ENCODE measurements at regions not wholly inside any gene's neighbourhood (a gene's known extent, or its start where the extent isn't known, plus 50 kb on each side); places are given as distances from the start of the nearest gene placed in this dataset.
"Not testable (repeated sequence)": the region's sequence is repeated elsewhere in the genome, so short reads cannot be mapped to it uniquely, and the experiment has no call there.

DNA sequence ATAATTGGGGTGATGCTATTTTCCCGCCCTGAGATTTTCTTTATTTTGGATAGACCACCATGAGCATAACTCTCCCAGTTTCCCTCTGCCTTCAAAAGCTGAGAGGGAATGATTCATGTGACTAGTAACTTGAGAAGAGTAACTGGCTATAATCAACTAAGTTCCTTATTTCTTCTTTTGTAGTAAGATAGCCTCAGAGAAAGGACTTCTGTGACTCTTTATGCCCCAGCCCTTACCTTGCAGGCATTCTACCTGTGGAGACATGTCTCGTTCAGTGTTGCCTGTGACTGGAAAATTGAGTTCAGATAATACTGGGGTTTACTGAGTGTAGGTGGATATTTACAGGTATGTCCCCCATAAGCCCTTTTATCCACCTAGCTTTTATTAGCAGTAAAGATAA, 715.4 kb upstream of the HS3ST1 start:
- DNase-seq: no peak

DNA sequence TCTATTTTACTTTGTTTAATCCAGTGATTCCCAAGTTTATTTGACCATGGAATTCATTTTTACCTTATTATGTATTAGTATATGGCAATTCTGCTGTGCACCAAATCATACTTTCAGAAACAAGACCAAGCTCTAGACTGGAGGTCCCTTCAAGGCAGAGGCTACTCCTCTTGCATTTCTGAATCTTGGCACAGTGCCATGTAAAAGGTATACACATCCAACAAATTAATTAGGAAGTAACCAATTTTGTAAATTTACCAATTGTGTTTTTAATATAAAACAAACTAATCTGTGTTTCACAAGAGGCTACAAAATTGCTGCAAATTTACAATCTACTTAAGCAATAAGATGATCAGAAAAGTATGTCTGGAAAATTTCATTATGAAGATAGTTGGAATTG, 712.2 kb upstream of the HS3ST1 start:
- DNase-seq: no peak

DNA sequence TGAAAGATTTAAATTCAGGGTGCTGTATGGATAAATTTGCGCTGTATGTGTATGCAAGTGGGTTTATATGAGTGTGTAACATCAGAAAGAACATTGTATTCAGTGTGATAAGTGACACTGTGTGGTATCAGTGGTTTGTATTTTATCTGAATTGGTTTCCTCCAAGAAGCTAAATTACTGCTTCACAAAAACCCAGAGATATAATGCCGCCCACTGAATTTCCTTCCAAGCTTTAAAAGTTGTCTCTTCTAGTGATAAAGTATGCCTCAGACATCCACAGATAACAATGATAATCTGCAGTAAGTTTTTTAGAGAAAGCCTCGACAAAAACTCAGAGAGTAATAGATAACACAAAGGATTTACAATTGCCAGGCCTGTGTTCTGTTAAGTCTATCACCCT, 710.6 kb upstream of the HS3ST1 start:
- no peak for DNase-seq

DNA sequence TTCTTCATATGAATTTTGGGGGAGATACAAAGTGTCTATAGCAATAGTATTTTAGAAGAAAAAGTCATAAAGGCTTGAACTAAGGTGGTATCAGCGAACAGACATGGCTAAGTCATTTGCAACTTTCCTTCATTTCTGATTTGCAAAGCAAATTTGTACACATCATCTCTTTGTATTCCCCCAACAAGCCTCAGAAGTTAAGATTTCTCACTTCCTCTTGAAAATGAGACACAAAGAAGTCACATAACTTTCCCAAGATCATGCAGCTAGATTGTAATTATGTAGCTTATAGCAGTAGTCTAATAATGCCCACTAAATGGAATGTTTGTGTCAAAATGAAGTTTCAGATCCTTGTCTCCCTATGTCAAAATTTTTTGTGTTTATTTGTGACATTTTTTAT, 709.8 kb upstream of the HS3ST1 start:
- DNase-seq: peak in 1 of 2 donors; percentile 8

DNA sequence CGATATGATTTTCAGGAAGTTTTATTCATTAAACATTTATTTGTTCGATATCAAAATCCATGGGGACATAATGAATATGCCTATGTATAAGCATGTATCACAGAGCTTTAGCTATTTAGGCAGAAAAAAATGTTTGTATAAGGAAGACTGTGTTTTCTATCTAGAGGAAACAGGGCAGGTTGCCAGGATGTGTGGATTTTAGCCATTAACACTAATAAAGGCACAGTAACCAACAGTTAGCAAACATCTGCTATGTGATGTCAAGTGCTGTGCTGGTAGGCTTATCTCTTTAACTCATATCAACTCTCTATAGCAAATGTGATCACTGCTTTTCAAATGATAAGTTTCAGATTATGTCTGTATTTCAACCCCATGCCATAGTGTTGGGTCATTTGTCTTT, 708.9 kb upstream of the HS3ST1 start:
- DNase-seq: no peak

DNA sequence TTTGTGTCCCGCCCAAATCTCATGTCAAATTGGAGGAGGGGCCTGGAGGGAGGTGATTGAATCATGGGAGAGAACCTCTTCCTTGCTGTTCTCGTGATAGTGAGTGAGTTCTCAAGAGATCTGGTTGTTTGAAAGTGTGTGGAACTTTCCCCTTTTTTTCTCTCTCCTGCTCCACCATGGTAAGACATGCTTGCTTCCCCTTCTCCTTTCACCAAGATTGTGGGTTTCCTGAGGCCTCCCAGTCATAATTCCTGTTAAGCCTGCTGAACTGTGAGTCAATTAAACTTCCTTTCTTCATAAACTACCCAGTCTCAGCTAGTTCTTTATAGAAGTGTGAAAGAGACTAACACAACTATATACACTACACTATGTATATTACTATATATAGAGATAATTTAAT, 697.8 kb upstream of the HS3ST1 start:
- DNase-seq: peak; percentile 79 to 82

DNA sequence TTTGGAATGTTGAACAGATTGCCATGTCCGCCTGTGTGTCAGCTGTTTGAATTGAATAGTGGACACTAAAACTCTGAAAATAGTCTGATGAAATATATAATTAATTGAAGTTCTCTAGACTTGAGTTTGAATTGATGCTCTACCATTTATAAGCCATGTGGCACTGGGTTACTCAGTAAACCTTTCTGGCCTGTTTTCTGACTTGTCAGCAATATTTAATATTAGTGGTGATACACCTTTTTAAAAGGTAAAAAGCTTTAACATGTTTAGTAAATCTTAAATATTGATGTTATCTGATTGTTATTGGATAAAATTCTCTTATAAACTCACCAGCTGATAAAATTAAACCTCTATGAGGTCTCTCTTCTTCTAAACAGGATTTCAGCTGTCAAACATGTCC, 695.4 kb upstream of the HS3ST1 start:
- no peak for DNase-seq

DNA sequence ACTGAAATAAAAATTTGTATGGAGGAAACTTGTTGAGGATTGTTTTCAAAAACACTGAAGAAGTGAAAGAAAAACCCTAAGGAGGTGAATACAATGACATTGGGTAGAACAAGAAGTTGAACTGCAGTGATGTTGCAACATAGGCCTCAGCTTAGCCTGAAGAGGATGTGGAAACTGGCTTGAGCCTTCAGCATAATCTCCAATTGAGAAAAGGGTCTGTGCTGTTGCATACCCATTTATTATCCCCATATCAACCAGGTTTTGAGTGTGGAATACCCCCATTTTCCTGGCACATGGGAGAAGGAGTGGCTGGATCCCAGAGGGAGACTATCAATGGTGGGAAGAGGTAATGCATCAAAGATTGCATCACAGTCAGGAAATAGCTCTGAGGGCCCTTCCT, 695.0 kb upstream of the HS3ST1 start:
- peak; percentile 82 for DNase-seq

DNA sequence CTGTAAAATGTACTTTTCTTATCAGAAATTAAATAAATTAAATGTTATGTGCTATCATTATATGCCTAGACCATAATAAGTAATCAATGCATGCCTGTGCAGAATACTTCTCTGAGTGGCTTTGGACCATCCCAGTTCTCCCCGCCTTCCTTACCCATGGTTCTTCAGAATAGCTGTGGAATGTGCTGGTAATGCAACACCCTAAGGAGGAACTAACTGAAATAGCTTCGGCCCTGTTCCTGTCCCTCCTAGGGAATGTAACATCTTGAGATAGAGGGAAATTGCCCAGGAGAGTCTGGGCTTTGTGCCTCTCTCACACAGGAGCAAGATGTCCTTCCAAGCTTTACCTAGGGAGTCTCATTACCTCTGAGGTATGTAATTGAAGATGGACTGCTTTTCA, 693.6 kb upstream of the HS3ST1 start:
- peak; percentile 48 to 59 for DNase-seq

DNA sequence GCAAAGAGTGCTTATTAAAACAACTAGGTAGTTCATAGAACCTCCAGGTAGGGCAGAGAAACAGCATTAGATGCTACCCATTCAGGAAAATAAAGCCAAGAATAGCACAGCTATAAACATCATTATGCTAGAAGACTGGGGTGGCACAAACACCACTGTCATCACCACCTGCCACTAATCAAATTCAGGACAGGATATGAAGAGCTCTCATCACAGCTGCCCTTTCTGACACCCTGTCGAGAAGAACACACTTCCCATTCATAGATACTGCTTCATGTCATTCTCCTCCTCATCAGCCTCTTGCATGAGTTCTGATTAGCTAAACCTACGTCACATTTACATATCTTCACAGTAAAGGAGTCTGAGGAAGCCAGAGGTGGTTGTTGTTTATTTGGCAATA, 692.3 kb upstream of the HS3ST1 start:
- DNase-seq: no peak

DNA sequence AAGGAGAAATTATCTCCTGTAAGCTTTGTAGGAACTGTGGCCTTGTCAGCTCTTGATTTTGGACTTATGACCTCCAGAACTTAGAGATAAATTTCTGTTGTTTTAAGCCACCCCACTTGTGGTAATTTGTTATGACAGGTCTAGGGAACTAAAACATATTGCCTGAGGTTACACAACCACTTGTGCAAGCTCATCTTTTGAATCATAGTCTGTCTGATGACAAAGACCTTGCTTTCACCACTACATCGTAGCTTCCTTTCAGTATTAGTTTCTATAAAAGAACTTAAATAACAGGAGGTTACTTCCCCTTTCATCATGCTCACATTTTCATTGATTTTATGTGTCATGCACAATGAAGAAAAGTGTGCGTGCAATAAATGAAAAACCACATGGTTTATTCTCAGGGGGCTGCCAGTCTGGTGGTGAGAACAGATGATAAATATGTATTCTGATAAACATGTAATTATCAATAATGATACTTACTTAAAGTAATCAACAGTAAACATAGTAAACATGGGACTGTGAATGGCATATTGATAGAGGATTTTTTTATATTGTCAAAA, 690.0 kb upstream of the HS3ST1 start:
- peak; percentile 94 to 99 for DNase-seq

DNA sequence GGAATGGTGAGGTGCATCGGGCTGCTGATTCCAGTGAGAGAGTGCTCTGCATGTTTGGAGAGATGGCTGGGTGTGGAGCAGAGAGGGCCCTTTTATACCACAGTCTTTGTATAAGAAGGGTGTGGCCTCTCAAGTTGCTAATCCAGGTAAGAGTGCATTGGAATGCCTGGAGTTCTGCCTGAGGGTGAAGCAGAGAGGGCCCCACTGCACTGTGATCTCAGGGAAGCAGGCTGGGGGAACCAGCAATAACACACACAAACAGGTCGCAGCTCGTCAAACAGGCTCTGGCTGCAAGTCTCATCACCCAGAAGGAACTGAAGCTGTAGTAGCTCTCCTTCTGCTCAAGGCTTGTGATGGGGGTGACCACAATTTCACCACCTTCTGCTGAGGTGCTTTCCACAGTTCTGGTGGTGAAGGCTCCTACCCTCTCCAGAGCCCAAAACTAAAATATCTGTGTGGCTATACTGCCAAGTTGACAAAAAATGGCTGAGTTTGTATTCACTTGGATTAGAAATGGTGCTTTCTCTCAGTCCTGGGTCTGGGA, 687.4 kb upstream of the HS3ST1 start:
- peak in 1 of 2 donors; percentile 22 for DNase-seq

DNA sequence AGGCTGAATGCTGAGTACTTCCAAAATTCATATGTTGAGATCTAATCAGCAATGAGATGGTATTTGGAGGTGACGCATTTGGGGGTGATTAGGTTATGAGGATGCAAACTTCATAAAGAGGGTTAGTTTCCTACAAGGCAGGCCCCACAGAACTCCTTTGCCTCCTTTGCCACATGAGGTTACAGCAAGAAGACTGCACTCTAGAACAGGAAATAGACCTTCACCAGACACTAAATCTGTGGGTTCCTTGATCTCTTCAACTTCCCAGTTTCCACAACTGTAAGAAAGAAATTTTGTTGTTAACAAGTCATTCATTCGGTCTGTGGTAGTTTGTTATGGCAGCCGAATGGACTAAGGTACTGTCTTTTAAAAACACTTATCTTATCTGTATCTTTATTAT, 681.9 kb upstream of the HS3ST1 start:
- DNase-seq: peak; percentile 41 to 48

DNA sequence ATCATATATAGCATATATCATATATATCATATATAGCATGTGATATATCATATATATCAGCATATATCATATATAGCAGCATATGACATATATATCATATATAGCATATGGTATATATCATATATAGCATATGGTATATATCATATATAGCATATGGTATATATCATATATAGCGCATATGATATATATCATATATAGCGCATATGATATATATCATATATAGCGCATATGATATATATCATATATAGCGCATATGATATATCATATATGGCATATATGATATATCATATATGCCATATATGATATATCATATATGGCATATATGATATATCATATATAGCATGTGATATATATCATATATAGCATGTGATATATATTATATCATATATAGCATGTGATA, 680.4 kb upstream of the HS3ST1 start:
- DNase-seq: not testable (repeated sequence)

DNA sequence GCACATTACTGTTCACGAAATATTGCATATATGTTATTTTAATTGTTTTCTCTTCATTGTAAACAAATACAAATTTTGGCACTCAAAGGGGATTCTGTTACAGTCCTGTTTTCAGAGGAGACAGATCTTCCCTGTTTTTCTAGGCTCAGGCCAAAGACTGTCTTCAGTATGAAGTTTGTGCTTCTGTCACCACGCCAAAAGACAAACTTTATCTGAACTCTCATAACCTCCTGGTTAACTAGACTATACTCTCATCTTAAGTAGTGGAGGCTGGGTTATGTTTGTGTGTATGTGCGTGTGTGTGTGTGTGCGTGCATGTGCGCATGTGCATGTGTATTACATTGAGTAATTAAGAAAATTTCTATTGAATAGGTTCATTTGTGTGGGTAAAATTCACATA, 676.8 kb upstream of the HS3ST1 start:
- DNase-seq: no peak

DNA sequence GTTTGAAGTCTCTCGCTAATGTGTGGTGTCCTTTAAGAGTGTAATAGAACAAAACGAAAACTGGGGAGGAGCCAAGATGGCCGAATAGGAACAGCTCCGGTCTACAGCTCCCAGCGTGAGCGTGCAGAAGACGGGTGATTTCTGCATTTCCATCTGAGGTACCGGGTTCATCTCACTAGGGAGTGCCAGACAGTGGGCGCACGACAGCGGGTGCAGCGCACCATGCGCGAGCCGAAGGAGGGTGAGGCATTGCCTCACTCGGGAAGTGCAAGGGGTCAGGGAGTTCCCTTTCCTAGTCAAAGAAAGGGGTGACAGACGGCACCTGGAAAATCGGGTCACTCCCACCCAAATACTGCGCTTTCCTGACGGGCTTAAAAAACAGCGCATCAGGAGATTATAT, 661.2 kb upstream of the HS3ST1 start:
- not testable (repeated sequence) for DNase-seq

DNA sequence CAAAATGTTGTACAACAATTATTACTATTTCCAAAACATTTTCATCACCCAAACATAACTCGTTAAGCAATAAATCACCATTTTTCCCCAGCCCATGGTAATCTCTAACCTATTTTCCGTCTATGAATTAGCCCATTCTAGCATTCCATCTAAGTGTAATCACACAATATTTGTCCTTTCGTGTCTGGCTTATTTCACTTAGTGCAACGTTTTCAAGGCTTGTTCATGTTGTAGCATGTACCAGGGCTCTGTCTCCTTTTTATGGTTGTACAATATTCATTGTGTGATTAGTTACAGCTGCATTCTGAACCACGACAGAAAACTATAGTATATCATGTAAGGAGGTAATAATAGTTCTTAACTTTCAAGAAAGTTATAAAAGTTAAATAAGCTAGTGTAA, 656.0 kb upstream of the HS3ST1 start:
- no peak for DNase-seq

DNA sequence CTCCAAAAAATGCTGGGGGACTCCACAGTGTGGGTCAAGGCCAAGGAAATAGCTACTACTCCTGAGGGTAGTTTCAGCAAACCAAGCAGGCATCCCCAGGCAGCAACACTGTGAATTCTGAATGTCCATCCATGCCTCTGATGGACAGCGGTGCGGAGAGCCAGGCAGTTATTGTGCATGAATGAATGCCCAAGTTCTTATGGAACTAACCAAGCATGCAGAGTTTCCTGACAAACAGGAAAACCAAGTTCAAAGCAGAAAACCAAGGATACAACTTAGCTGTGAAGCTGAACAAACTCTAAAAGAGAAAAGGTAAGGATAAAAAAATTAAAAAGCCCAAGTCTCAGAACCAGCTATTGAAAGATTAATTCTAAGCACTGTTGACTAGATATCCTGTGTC, 642.6 kb upstream of the HS3ST1 start:
- DNase-seq: no peak

DNA sequence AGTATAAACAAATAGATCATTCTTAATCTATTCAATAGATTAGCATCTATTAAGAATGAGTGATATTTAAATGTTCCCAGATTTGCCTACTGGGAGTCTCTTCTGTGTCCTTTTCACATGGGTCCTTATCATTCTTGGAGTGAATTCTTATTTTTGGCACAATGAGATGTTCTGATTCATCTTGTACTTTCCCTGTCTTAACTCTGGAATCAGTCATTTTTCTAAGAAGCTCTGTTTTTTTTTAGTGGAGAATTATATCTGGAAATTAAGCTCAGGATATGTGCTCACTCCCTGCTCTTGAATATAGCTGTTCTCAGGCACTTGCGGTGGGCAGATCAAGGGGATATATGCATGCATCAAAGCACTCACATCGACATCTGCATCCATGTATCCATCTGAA, 625.3 kb upstream of the HS3ST1 start:
- no peak for DNase-seq

DNA sequence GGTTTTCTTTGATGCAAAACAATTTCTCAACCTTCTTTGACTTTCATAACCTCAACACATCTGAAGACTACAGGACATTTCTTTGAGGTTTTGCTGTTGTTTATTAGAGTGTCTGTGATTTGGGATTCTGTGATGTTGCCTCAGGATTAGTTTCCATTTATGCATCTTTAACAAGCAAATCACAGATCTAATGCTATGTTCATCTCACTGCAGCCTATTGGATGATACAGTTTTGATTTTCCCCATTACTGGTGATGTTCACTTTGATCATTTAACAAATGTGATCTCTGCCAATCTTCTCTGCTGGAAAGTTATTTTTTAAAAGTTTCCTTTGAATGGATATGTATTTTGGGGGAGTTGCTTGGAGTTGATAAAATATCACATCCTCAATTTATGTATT, 624.9 kb upstream of the HS3ST1 start:
- no peak for DNase-seq

DNA sequence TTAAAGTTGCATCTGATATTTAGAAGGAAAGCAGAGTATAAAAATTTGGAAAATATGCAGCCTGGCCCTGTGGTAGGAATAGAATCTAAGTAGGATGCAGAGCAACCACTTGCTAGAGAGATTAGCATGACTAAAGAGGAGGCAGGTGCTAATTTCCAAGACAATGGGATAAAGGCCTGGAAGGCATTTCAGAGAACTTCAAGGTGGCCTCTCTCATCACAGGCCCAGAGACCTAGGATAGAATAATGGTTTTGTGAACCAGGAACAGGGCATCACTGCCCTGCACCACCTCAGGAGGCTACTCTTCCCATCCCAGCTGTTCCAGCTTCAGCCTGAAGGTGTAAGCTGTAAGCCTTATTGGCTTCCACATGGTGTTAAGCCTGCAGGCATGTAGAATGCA, 621.7 kb upstream of the HS3ST1 start:
- no peak for DNase-seq

DNA sequence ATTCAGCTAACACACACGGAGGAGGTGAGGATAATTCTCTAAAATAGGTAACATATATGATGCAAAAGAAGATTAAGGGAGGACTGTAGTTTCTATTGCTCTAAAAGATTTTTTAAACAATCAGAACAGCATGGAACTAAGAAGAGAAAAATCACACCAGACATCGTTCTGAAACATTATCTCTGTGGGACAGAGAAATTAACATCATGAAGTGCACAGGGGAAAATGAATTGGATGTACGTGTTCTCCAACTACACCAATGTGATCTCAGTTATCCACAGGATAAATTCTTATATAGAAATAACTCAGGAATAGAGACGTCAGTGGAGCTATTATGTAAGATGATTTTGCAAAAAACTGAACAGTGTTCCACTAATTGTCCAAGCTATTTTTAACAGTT, 614.1 kb upstream of the HS3ST1 start:
- DNase-seq: no peak

DNA sequence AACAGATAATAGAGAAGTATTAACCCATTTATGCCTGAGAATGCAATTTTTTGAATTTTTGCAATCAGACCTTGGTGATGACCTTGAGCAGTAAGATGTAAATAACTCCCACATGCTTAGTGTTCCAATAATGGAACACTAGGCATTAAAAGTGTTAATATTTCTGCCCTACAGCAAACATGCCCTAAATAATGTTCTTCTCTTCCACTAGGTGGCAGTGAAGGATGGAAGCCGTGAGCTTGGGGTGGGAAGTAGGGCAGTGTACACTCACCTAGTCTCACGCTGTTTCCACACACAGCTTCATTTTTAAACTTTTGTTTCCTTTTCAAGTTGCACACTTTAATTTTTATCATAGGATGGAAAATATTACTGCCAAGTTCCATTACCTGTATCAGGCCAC, 613.1 kb upstream of the HS3ST1 start:
- peak; percentile 11 to 40 for DNase-seq

DNA sequence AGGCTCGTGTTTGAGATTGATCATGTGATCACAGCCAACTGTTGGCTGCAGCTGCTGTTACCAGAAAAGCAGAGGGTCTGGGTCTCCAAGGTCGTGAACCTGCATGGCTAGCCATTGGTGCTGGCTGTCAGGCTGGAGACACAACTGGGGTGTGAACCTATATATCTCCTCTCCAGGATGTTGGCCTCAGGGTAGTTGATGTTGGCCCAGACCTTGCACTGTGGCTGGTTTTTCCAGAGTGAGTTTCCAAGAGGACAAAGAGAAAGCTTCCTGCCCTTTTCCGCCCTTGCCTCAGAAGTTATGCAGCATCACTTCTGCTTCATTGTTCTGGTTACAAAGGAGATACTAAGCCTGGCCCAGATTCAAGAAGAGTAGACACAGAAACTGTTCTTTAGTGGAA, 607.8 kb upstream of the HS3ST1 start:
- DNase-seq: no peak

DNA sequence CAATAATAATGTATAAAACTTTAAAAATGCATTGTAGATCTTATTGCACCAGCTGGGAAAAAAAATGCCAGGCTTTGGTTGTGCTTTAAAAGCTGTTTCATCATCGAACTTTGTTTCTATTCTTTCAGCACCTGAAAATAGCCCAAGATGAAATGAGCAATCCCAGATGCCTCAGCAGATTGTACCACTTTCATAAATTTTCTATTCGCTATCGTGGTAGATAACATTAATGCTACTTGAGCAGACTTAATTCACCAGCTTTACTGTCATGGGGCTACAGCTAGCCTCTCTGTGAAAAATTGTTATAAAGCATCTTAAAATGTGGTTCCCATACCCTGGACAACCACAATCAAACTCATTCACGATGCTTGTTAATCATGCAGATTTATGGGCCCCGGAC, 599.6 kb upstream of the HS3ST1 start:
- no peak for DNase-seq

Data from inflammatory macrophage (primary cell).